GM12875 (cell line): ENCODE measurements at regions not wholly inside any gene's neighbourhood (a gene's known extent, or its start where the extent isn't known, plus 50 kb on each side); places are given as distances from the start of the nearest gene placed in this dataset.
A peak's percentile ranks its signal among the peaks of the same experiment; 100 is the strongest.

ENCODE experiments used
- H3K4me3 ChIP-seq: one replicate; pipeline ENCODE4 v1.5.1; 2011; ENCODE audit warnings: low read depth, low read length, control low read depth
- TF ChIP-seq, protein P1 (sequence below): IDR thresholded peaks from 2 replicates; pipeline ENCODE4 v1.5.1; 2011; ENCODE audit warnings: low read depth, mild to moderate bottlenecking, control low read depth, inconsistent platforms, low read length, moderate library complexity, borderline replicate concordance; ENCODE audit not compliant: insufficient read depth

DNA sequence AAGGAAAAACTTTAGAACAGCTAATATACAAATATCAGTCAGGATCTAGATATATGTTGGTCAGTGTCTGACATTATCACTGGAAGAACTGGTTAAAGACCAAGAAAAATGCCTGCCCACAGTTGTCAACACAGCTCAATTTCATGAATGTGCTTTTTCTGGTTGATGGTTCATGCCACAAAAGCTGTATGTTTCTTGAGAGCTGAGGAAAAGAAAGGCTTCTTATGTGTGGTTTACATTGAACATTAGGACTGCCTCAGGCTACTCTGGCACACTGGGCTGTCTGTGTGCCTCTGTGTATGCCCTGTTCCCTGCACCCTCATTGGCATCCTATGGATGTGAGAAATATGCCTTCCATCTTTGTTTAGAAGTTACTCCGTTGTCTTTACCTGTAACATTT lies 218.8 kb upstream of the RGS6 start:
- TF ChIP-seq, protein P1, sequence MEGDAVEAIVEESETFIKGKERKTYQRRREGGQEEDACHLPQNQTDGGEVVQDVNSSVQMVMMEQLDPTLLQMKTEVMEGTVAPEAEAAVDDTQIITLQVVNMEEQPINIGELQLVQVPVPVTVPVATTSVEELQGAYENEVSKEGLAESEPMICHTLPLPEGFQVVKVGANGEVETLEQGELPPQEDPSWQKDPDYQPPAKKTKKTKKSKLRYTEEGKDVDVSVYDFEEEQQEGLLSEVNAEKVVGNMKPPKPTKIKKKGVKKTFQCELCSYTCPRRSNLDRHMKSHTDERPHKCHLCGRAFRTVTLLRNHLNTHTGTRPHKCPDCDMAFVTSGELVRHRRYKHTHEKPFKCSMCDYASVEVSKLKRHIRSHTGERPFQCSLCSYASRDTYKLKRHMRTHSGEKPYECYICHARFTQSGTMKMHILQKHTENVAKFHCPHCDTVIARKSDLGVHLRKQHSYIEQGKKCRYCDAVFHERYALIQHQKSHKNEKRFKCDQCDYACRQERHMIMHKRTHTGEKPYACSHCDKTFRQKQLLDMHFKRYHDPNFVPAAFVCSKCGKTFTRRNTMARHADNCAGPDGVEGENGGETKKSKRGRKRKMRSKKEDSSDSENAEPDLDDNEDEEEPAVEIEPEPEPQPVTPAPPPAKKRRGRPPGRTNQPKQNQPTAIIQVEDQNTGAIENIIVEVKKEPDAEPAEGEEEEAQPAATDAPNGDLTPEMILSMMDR, result no peak
- no peak overlapping the region for H3K4me3 ChIP-seq

DNA sequence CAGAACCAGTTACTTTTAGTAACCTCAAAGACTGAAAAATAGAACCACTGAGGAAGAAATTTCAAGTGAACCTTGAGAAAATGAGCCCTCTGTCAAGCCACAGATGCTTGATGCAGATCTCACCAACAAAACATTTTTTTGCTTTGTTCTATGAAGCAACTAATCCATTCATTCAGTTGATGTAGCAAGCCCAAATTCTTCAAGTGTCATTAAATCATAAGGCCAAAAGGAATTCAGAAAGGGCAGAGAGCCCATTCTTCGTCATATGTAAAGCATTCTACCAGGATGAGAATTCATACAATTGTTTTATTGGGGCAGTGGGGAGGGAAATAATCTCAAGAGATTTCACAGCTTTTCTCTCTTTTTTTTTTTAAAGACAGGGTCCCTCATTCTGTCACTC lies 218.0 kb upstream of the RGS6 start:
- H3K4me3 ChIP-seq, result no peak overlapping the region
- TF ChIP-seq, protein P1, result no peak

DNA sequence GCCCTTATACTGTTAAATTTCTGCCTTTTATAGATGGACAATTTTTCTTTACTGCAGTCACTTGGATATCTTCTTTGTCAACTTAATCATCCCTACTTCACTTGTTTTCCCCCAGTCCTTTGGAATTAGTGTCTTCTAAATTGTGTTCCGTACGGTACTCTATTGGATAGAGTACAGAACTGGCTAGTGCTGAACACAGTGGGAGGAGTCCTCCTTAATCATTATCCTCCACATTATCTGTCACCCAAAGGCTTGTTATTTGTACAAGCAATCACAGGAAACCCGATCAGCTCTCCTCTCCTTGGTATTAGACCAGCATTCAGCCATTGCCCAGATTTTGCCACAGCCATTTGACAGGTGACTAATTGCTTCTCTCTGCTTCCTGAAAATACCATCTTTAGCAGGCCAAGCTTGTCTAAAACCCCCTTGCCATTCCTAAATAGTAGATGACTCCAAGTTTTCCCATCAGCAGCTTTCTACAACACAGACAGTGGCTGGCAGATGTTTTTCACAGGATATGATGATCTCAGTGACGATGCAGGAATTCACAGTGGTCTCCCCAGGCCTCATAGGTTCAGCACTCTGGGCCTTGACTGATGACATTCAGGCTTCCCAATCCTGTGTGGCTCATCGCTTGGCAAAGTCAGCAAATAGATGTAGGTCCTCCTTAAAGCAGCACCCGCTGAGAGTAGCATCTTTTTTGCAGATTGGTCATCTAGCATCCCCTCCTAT lies 216.0 kb upstream of the RGS6 start:
- H3K4me3 ChIP-seq, result no peak overlapping the region
- TF ChIP-seq, protein P1, result no peak

DNA sequence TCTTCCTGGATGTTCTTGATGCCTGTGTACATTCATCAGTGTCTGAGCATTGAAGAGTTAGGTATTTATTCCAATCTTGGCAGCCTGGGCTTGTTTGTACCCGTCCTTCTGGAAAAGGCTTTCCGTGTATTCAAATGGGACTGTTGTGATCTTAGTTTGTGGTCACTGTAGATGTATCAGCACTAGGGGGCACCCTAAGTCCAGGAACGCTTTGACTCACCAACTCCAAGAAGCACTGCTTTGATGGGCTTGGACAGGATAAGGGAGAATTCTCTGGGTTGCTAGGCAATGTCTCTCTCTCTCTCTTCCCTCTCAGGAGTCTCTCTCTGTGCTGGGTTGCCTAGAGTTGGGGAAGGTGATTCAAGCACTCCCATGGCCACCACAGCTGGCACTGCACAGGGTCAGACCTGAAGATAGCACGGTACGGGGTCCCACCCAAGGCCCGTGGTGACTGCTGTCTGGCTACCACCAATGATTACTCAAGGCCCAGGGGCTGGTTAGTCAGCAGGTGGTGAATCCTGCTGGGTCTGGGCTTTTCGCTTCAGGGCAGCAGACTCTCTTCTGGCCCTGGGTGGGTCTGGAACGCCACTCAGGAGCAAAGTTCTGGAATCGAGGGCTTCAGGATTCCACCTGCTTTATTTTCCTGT lies 211.1 kb upstream of the RGS6 start:
- no peak overlapping the region for H3K4me3 ChIP-seq
- TF ChIP-seq, protein P1, result peak; percentile 59

DNA sequence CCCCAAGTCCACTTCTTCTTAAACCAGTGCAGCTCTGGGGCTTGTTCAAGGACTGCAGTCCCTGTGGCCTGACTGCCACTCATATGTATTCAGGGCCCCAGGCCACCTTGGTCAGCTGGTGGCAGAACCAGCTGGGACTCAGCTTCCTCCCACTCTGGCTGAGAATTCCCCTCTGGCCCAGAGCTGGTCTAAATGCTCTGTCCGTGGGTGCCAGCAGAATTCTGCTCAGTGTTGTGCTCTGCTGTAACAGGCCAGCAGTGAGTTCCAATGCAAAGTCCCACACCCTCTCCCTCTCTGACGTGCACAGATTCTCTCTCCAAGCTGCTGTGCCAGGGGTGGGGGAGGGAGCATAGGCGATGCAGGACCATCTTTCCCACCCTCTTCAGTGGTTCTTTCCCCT lies 210.4 kb upstream of the RGS6 start:
- TF ChIP-seq, protein P1, result no peak
- no peak overlapping the region for H3K4me3 ChIP-seq

DNA sequence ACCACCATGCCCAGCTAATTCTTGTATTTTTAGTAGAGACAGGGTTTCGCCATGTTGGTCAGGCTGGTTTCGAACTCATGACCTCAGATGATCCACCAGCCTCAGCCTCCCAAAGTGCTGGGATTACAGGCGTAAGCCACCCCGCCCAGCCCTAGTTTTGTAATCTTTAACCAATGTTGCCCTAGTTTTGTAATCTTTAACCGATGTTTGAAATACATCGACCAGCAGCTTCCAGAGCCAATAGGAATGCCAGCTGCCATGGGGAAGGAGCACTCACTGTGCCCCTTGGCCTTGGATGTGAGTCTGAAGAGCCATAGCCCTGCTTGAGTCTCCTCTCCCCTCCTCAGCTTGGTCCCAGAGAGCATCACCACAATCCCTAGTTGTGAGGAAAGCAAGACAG lies 209.3 kb upstream of the RGS6 start:
- H3K4me3 ChIP-seq, result no peak overlapping the region
- TF ChIP-seq, protein P1, result no peak
